ENCODE measurements at regions not wholly inside any gene's neighbourhood (a gene's known extent, or its start where the extent isn't known, plus 50 kb on each side); places are given as distances from the start of the nearest gene placed in this dataset.

DNA sequence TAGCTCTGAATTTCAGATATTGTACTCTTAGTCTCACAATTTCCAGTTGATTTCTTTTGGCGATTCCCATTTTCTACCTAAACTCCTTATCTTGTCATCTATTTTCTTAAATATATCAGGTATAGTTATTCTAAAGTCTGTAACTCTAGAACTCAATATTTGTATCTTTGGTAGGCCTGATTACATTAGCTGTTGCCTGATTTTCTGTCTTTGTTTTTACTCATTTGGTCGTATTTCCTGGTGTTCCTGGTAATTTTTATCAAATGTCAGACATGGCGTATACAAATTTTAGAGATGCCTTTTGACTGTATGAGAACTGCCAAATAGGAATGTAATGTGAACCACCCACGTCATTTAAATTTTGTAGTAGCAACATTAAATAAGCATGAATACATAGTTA, 266.7 kb downstream of the ZNF536 start:
- Histone ChIP-seq H3K4me1 (ENCODE audit: insufficient read depth) (no peaks in the 10 kb centered on the region), H3K4me2 (no peak overlapping the region), H3K27ac (no peak overlapping the region), H2AFZ (no peak overlapping the region), H3K9me3 (ENCODE audit: low read depth) (no peaks in the 10 kb centered on the region), H3K79me2 (no peaks in the 10 kb centered on the region), H3K9me2 (replicated peaks; ENCODE audit: insufficient read depth) (no peaks in the 10 kb centered on the region), H3K36me3 (replicated peaks; ENCODE audit: insufficient read depth, low read depth) (no peaks in the 10 kb centered on the region), H3K4me3 (no peak overlapping the region), H3K27me3 (no peaks in the 10 kb centered on the region), H4K20me1 (ENCODE audit: insufficient read depth, poor library complexity, severe bottlenecking) (no peaks in the 10 kb centered on the region)
- TF ChIP-seq EZH2phosphoT487 (IDR thresholded peaks at IDR 0.05; ENCODE audit: low read depth, severe bottlenecking, unreplicated experiment) = no peak
- no peak for TF ChIP-seq EZH2 (IDR thresholded peaks at IDR 0.05; ENCODE audit: borderline replicate concordance)
- TF ChIP-seq CTCF (IDR thresholded peaks at IDR 0.05; ENCODE audit: poor library complexity) = no peak
- DNase-seq (ENCODE audit: low spot score) = no peak
- WGBS (ENCODE audit: low lambda C conversion rate, missing lambda C conversion rate) = 96% methylated on average over 4 of the region's 4 CpGs

GRCh38 chr19:30637926-30638325, 265.7 kb downstream of the ZNF536 start:
- H3K4me3 ChIP-seq = no peak overlapping the region
- H3K4me2 ChIP-seq = no peak overlapping the region
- no peaks in the 10 kb centered on the region for H3K36me3 ChIP-seq (replicated peaks; ENCODE audit: insufficient read depth, low read depth)
- H4K20me1 ChIP-seq (ENCODE audit: insufficient read depth, poor library complexity, severe bottlenecking) = no peaks in the 10 kb centered on the region
- H3K27ac ChIP-seq = no peak overlapping the region
- no peak overlapping the region for H2AFZ ChIP-seq
- H3K9me3 ChIP-seq (ENCODE audit: low read depth) = no peaks in the 10 kb centered on the region
- no peaks in the 10 kb centered on the region for H3K4me1 ChIP-seq (ENCODE audit: insufficient read depth)
- H3K27me3 ChIP-seq = no peaks in the 10 kb centered on the region
- no peaks in the 10 kb centered on the region for H3K9me2 ChIP-seq (replicated peaks; ENCODE audit: insufficient read depth)
- TF ChIP-seq EZH2 (IDR thresholded peaks at IDR 0.05; ENCODE audit: borderline replicate concordance) (no peak), EZH2phosphoT487 (IDR thresholded peaks at IDR 0.05; ENCODE audit: low read depth, severe bottlenecking, unreplicated experiment) (no peak), CTCF (IDR thresholded peaks at IDR 0.05; ENCODE audit: poor library complexity) (no peak)
- WGBS (ENCODE audit: low lambda C conversion rate, missing lambda C conversion rate) = 63% methylated on average over 2 of the region's 2 CpGs
- DNase-seq (ENCODE audit: low spot score) = no peak
- no peaks in the 10 kb centered on the region for H3K79me2 ChIP-seq

- no peak overlapping the region for H3K4me3 ChIP-seq
- no peaks in the 10 kb centered on the region for H3K79me2 ChIP-seq
- H3K9me2 ChIP-seq (replicated peaks; ENCODE audit: insufficient read depth) = no peaks in the 10 kb centered on the region
- no peaks in the 10 kb centered on the region for H3K27me3 ChIP-seq
- no peaks in the 10 kb centered on the region for H4K20me1 ChIP-seq (ENCODE audit: insufficient read depth, poor library complexity, severe bottlenecking)
- no peak overlapping the region for H3K27ac ChIP-seq
- no peaks in the 10 kb centered on the region for H3K4me1 ChIP-seq (ENCODE audit: insufficient read depth)
- DNase-seq (ENCODE audit: low spot score) = no peak
- no peak for TF ChIP-seq EZH2phosphoT487 (IDR thresholded peaks at IDR 0.05; ENCODE audit: low read depth, severe bottlenecking, unreplicated experiment)
- no peak for TF ChIP-seq CTCF (IDR thresholded peaks at IDR 0.05; ENCODE audit: poor library complexity)
- no peak for TF ChIP-seq EZH2 (IDR thresholded peaks at IDR 0.05; ENCODE audit: borderline replicate concordance)
- no peaks in the 10 kb centered on the region for H3K36me3 ChIP-seq (replicated peaks; ENCODE audit: insufficient read depth, low read depth)
- WGBS (ENCODE audit: low lambda C conversion rate, missing lambda C conversion rate) = 88% methylated on average over 20 of the region's 20 CpGs
- H3K4me2 ChIP-seq = no peak overlapping the region
- H2AFZ ChIP-seq = no peak overlapping the region
- no peaks in the 10 kb centered on the region for H3K9me3 ChIP-seq (ENCODE audit: low read depth)
Observed at GRCh38 chr19:30634996-30635975, 263.1 kb downstream of the ZNF536 start.

Measured in hepatocyte (in vitro differentiated cells).